Mammary epithelial cell (primary cell): ENCODE measurements at regions not wholly inside any gene's neighbourhood (a gene's known extent, or its start where the extent isn't known, plus 50 kb on each side); places are given as distances from the start of the nearest gene placed in this dataset.

Experiments used
- EZH2 ChIP-seq: IDR thresholded peaks from 2 replicates; pipeline ENCODE4 v1.6.1; 2012; ENCODE audit warnings: low read length, inconsistent platforms, borderline replicate concordance
- TF ChIP-seq, protein P1 (sequence below), 2 donors: IDR thresholded peaks in 1 of 2; conservative IDR thresholded peaks in 1 of 2; 2 replicates each; pipeline ENCODE4 v1.5.1; 2011 to 2012; ENCODE audit warnings: inconsistent platforms in 2 of 2, low read length in 2 of 2, mild to moderate bottlenecking in 2 of 2, control low read depth in 1 of 2, low read depth in 1 of 2; ENCODE audit not compliant: insufficient read depth in 1 of 2; ENCODE audit errors: extremely low read depth in 1 of 2

DNA sequence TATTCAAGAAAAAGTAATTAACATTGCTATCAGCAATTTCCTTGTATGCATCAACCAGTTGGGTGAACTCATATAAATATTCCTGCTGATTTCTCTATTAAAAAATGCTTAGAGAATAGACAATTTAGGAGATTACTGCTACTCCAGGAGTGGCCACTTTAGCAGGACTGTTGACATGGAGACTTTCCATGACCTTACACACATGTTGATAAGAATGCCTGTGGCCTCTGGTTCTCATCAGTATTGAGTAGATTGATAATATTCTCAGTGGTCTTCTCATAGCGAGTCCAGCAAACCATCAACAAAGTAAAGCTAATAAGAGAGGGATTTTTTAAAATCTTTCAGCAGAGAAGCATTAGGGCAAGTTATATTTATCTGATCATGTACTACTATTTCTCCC lies 208.4 kb upstream of the MARCKS start:
- TF ChIP-seq, protein P1, sequence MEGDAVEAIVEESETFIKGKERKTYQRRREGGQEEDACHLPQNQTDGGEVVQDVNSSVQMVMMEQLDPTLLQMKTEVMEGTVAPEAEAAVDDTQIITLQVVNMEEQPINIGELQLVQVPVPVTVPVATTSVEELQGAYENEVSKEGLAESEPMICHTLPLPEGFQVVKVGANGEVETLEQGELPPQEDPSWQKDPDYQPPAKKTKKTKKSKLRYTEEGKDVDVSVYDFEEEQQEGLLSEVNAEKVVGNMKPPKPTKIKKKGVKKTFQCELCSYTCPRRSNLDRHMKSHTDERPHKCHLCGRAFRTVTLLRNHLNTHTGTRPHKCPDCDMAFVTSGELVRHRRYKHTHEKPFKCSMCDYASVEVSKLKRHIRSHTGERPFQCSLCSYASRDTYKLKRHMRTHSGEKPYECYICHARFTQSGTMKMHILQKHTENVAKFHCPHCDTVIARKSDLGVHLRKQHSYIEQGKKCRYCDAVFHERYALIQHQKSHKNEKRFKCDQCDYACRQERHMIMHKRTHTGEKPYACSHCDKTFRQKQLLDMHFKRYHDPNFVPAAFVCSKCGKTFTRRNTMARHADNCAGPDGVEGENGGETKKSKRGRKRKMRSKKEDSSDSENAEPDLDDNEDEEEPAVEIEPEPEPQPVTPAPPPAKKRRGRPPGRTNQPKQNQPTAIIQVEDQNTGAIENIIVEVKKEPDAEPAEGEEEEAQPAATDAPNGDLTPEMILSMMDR (conservative IDR thresholded peaks at IDR 0.05 in 1 of 2, IDR thresholded peaks at IDR 0.05 in 1 of 2; ENCODE audit: extremely low read depth in 1 of 2, insufficient read depth in 1 of 2, low read depth in 1 of 2, low read length in 2 of 2), result no peak
- TF ChIP-seq EZH2, result no peak
